ENCODE measurements at regions not wholly inside any gene's neighbourhood (a gene's known extent, or its start where the extent isn't known, plus 50 kb on each side); places are given as distances from the start of the nearest gene placed in this dataset.

DNA sequence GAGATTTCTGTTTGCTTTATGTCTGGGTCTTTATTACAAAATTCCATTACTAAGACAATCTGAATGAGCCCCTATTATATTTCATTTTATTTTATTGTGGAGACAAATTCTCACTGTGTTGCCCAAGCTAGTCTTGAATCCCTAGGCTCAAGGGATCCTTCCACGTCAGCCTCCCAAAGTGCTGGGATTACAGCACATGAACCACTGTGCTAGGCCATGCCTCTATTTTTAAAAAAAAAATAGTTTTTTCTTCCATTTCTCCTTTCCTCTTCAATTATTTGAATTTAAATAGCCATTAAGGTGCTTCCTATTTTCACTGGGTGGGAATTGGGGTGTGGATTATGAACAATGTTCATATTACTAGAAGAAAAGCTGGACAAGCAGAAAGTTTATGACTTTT, 1587.4 kb downstream of the GRIK2 start:
- no peak for TF ChIP-seq CTCF (IDR thresholded peaks at IDR 0.05)
- Mint-ChIP-seq H3K27ac (ENCODE audit: unreplicated experiment) (no peak overlapping the region), H3K27me3 (ENCODE audit: low read depth) (peaks cover 4% of the 10 kb centered on the region), H3K9me3 (ENCODE audit: low read depth) (peaks cover 9% of the 10 kb centered on the region), H3K4me3 (ENCODE audit: unreplicated experiment) (no peak overlapping the region), H3K4me1 (ENCODE audit: low read depth) (no peaks in the 10 kb centered on the region), H3K36me3 (ENCODE audit: low read depth) (no peaks in the 10 kb centered on the region)
- DNase-seq (ENCODE audit: low spot score) = no peak

DNA sequence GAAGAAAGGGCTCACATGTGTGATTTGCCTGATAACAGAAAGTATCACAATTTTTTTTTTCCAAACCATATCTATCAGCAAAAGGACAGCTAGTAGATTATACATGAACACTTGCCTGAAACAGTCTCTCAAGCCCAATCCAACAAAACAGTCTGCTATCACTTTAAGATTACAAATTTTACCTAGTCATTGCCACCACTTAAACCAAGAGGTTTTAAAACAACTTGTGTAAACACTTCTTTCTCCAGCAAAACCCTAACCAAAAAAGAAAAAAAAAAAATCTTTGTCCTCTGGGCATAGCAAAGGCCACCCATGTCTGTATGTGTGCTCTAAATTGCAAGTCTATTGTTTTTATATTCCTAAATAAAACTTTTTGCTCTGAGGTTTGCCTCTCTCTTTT, 1568.4 kb downstream of the GRIK2 start:
- no peaks in the 10 kb centered on the region for H3K36me3 Mint-ChIP-seq (ENCODE audit: low read depth)
- no peak for TF ChIP-seq CTCF (IDR thresholded peaks at IDR 0.05)
- DNase-seq (ENCODE audit: low spot score) = no peak
- H3K4me1 Mint-ChIP-seq (ENCODE audit: low read depth) = no peaks in the 10 kb centered on the region
- H3K4me3 Mint-ChIP-seq (ENCODE audit: unreplicated experiment) = no peak overlapping the region
- no peak overlapping the region for H3K27ac Mint-ChIP-seq (ENCODE audit: unreplicated experiment)
- no peaks in the 10 kb centered on the region for H3K9me3 Mint-ChIP-seq (ENCODE audit: low read depth)
- H3K27me3 Mint-ChIP-seq (ENCODE audit: low read depth) = no peaks in the 10 kb centered on the region

DNA sequence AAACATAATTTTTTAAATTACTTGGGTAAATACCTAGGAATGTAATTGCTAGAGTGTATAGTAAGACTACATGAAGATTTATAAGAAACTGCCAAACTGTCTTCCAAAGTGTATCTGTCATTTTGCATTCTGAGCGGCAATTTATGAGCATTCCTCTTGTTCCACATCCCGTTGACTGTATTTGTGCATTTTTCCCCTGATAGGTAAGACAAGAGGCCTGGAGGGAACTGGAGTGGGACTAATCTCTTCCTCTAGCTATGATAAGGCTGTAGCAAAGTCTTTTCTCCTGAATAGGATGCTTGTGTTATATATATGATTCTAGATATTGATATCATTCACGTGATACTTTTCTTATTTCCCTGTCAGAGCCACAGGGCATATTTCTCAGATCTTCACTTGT, 1557.5 kb downstream of the GRIK2 start:
- H3K4me3 Mint-ChIP-seq (ENCODE audit: unreplicated experiment) = no peak overlapping the region
- no peaks in the 10 kb centered on the region for H3K9me3 Mint-ChIP-seq (ENCODE audit: low read depth)
- no peak for TF ChIP-seq CTCF (IDR thresholded peaks at IDR 0.05)
- no peak for DNase-seq (ENCODE audit: low spot score)
- no peaks in the 10 kb centered on the region for H3K27me3 Mint-ChIP-seq (ENCODE audit: low read depth)
- no peaks in the 10 kb centered on the region for H3K36me3 Mint-ChIP-seq (ENCODE audit: low read depth)
- H3K27ac Mint-ChIP-seq (ENCODE audit: unreplicated experiment) = no peak overlapping the region
- H3K4me1 Mint-ChIP-seq (ENCODE audit: low read depth) = no peaks in the 10 kb centered on the region

- H3K4me1 Mint-ChIP-seq (ENCODE audit: low read depth) = no peaks in the 10 kb centered on the region
- TF ChIP-seq CTCF (IDR thresholded peaks at IDR 0.05) = no peak
- no peak overlapping the region for H3K4me3 Mint-ChIP-seq (ENCODE audit: unreplicated experiment)
- H3K27me3 Mint-ChIP-seq (ENCODE audit: low read depth) = no peaks in the 10 kb centered on the region
- peaks cover 2% of the 10 kb centered on the region for H3K36me3 Mint-ChIP-seq (ENCODE audit: low read depth)
- peaks cover 3% of the 10 kb centered on the region for H3K9me3 Mint-ChIP-seq (ENCODE audit: low read depth)
- H3K27ac Mint-ChIP-seq (ENCODE audit: unreplicated experiment) = no peak overlapping the region
- DNase-seq (ENCODE audit: low spot score) = no peak
Measured at GRCh38 chr6:102944475-102944874, 1551.0 kb downstream of the GRIK2 start.

DNA sequence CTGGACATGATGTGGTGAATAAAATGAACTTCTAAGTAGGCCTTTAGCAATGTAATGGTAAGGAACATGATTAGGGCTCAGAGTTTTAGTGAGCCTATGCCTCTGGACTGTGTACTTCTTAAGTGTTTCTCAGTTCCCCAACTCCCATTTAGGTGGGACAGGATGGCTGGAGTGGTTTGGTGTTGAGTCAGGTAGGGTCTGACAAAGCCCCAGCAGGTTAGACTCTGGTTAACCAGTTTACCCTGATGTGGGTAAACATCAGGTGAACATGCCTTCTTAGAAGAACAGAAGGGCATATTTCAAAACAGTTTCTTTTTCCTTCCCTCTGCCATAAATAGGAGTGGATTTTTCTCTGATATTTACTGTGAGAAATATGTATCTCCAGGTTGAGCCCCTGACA, 1548.7 kb downstream of the GRIK2 start:
- Mint-ChIP-seq H3K27ac (ENCODE audit: unreplicated experiment) (no peak overlapping the region), H3K9me3 (ENCODE audit: low read depth) (peaks cover 3% of the 10 kb centered on the region), H3K36me3 (ENCODE audit: low read depth) (peaks cover 2% of the 10 kb centered on the region), H3K4me3 (ENCODE audit: unreplicated experiment) (no peak overlapping the region), H3K4me1 (ENCODE audit: low read depth) (no peaks in the 10 kb centered on the region), H3K27me3 (ENCODE audit: low read depth) (peaks cover 1% of the 10 kb centered on the region)
- TF ChIP-seq CTCF (IDR thresholded peaks at IDR 0.05) = no peak
- DNase-seq (ENCODE audit: low spot score) = no peak
